Tibial nerve (tissue), 4 donors: ENCODE measurements at regions not wholly inside any gene's neighbourhood (a gene's known extent, or its start where the extent isn't known, plus 50 kb on each side); places are given as distances from the start of the nearest gene placed in this dataset.

Source experiments
- CTCF ChIP-seq, 5 experiments: fragments of 200-600 bp in 3 of 5; fragments of 450-650 bp in 2 of 5; sonication (generic) in 3 of 5; IDR thresholded peaks; one replicate each; pipeline ENCODE4 v1.5.1; 2016 to 2019; ENCODE audit warnings: antibody characterized with exemption in 5 of 5, mild to moderate bottlenecking in 3 of 5, moderate library complexity in 2 of 5
- EP300 ChIP-seq, 2 donors: sonication (generic); formaldehyde crosslinking; IDR thresholded peaks; one replicate each; pipeline ENCODE4 v1.6.1; 2017; ENCODE audit warnings: antibody characterized with exemption in 2 of 2, mild to moderate bottlenecking in 1 of 2
- POLR2A ChIP-seq, 2 donors: fragments of 450-650 bp; IDR thresholded peaks; one replicate each; pipeline ENCODE4 v1.6.1; 2017; ENCODE audit warnings: antibody characterized with exemption in 2 of 2, mild to moderate bottlenecking in 2 of 2, moderate library complexity in 2 of 2

- TF ChIP-seq CTCF (IDR thresholded peaks at IDR 0.05) (peak; percentile 32 to 57 (median 45)), POLR2A (IDR thresholded peaks at IDR 0.05) (no peak), EP300 (IDR thresholded peaks at IDR 0.05) (no peak)
These were observed 179.2 kb downstream of the ATG4C start for GRCh38 chr1:62962901-62963776.
